GM21619 (cell line): ENCODE measurements at regions not wholly inside any gene's neighbourhood (a gene's known extent, or its start where the extent isn't known, plus 50 kb on each side); places are given as distances from the start of the nearest gene placed in this dataset.

Experiments
- ATAC-seq: cut with Tn5 transposase; IDR thresholded peaks from one replicate; pipeline ENCODE4 v1.9.1; 2021; ENCODE audit not compliant: unreplicated experiment

- no peak for ATAC-seq
These were observed 181.6 kb upstream of the GPR12 start for GRCh38 chr13:26942184-26942583.

DNA sequence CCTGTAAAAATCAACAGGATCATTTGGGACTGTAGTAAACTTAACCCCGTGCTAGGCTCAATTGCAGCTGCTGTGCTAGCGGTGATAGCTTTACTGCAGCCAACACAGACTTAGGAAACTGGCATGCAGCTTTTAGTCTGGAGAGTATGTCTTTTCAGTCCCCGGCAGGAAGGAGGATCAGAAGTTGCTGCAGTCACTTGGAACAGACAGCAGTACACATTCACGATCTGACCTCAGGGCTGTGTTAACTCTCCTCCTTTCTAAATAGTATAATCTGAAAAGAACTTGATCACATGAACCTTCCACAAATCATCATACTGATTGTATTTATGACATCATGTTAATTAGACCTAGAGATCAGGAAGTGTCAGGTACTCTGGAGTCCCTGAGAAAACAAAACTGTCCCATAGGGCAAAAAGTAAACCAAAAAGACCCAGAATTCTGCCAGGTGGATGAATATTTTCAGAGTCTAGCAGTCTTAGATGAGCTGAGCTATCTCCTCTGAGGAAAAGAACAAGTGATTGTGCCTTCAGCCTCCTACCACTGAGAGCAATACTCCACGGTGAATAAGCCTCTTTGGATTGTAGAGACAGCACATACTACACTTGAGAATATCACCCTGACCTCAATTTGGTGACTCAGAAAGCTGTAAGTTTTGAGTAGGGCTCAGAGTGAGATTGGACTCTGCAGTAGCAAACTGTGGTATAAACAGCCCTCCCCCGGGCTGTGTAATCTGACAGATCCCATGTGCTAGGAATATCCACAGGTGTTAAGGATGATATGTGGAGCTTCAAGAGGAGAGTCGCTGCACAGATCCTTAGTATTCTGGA lies 181.0 kb upstream of the GPR12 start:
- ATAC-seq = no peak

- no peak for ATAC-seq
These were observed 173.5 kb upstream of the GPR12 start for GRCh38 chr13:26934096-26934495.

GRCh38 chr13:26932465-26932864 lies 171.9 kb upstream of the GPR12 start:
- no peak for ATAC-seq

DNA sequence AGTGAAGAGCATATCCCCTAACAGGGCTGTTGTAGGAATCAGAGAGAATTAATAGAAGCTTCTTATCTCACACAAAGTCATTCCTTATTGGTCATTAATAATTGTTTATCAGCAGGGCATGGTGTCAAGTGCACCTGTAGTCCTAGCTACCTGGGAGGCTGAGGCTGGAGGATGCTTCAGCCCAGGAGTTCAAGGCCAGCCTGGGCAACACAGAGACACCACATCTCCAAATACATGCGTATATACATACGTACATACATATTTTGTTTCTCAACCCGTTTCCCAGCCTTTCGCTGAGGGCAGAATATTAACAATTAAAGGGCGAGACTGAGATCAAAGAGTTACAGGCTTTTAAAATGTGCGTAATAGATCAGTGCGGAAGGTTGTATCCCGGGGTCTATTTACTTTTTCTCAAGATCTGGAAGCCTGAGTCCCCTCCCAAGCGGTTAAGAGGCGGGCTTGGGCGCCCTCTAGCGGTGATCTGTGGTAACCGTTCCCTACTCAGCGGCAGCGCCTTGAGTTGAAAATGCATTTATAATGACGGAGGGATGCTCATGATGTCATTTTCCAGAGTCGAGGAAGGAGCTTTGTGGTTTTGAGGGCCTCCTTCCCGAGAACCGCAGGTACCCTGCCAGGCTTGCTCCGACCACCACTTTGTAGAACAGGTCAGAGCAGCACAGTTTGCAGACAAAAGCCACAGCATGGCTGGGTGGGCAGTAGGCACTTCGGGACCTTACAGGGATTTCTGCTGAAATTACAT lies 169.6 kb upstream of the GPR12 start:
- ATAC-seq = no peak

GRCh38 chr13:26927511-26927910 lies 166.9 kb upstream of the GPR12 start:
- ATAC-seq = no peak

DNA sequence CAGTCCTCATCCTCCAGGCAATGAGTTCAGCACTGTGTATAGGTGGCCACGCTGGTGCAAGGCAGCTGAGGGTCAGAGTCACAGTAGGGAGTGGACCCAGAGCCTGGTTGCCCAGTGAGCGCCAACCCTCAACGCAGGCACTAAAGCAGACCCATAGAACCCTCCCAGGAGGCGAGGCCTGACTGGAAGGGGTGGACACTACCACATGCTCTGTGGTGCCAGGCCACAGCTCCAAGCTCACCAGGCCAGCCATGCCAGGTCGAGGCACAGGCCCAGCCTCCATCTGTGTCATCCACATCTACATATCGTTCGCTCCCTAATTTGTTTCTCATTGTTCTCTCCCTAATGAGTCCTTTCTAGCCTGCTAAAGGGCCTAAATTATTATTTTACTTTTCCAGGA lies 165.8 kb upstream of the GPR12 start:
- no peak for ATAC-seq

GRCh38 chr13:26923824-26924605 lies 163.4 kb upstream of the GPR12 start:
- no peak for ATAC-seq

DNA sequence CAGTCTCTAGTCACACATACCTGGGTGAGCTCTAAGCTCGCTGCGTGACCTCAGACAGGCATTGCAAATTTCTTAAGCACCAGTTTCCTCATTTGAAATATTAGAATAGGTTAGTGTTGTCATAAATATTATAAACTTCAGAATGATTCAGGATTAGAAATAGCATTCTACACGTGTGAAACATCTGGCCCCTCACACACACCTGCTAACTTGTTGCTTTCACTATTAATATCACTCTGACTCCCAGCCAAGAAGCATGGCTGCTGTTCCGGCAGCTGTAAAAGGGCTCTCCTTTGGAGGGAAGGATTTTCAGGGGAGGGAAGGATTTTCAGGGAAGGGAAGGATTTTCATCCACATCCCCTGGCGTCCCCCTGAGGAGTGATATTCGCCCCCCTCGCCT lies 161.3 kb upstream of the GPR12 start:
- no peak for ATAC-seq

- ATAC-seq = no peak
These were observed 160.2 kb upstream of the GPR12 start for GRCh38 chr13:26920614-26921355.

GRCh38 chr13:26919732-26920131 lies 159.1 kb upstream of the GPR12 start:
- no peak for ATAC-seq

DNA sequence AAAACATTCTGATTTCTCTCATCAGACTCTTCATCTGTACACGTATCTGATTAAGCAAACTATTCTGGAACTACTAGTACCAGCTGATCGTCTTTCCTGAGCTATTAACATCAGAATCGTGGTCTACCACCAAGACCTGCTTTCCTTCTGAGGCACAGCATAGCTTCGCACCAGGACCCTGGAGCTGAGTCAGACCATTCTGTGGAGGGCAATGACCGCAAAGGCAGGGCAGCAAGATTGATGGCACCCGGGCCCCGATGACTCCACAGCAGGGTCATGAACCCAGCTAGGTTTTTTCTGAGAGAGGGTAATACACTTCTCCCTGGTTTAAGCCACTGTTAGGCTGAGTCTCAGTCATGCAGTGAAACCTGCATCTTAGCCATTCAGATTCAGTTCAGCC lies 158.7 kb upstream of the GPR12 start:
- ATAC-seq = no peak

GRCh38 chr13:26914624-26915023 lies 154.0 kb upstream of the GPR12 start:
- ATAC-seq = no peak

GRCh38 chr13:26914148-26914547 lies 153.6 kb upstream of the GPR12 start:
- ATAC-seq = no peak

DNA sequence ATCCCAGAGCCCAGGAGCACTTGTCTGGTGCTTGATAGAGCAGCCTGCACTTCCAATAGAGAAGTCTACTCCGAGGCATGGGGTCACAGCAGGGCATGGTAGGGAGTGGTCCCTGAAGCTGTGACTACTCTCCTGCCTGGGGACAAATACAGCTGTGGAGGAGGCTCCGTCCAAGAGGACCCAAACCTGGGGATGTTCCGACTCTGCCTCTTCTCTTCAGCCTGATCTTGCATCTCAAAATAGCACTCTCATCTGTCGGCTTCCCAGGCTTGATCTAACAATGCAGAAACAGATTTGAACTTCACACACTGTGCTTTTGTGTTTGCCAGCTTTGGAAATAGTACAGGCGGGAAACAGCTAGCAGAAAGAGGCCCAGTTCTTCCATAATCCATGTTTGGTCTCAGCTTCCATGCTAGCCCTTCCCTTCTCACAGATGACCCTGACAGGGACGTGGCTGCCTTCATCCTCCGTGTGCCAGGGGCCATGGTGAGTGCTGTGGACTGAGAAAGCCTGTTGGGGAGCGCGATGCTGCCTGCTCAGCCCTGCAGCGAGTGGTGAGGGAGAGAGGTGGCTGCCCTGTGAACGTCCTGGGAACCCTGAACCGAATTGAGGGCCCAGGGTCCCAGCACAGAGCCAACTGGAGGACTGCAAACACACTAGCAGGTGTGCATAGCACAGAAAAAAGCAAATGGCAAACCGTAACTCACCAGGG lies 150.3 kb upstream of the GPR12 start:
- no peak for ATAC-seq

DNA sequence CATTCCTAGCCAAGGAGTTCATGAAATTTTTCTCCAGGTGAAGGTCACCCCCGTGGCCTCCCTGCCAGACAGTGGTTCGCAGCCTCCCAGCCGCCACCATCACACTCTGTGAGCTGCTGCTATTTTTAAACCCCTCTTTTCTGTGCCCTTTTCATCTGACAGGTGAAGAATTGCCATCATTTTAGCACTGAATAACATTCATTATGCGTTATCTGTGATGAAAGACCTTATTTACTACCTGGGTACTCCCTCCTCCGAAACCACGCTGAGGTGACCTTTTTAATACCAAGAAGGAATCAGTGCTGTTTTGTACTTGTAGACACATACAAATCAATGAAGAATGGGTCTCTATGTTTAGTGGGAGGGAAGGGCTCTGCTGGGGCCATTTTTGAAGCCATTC lies 148.9 kb upstream of the GPR12 start:
- no peak for ATAC-seq

- no peak for ATAC-seq
These were observed 147.5 kb upstream of the GPR12 start for GRCh38 chr13:26908126-26908525.

- no peak for ATAC-seq
These were observed 138.6 kb upstream of the GPR12 start for GRCh38 chr13:26899202-26899601.

DNA sequence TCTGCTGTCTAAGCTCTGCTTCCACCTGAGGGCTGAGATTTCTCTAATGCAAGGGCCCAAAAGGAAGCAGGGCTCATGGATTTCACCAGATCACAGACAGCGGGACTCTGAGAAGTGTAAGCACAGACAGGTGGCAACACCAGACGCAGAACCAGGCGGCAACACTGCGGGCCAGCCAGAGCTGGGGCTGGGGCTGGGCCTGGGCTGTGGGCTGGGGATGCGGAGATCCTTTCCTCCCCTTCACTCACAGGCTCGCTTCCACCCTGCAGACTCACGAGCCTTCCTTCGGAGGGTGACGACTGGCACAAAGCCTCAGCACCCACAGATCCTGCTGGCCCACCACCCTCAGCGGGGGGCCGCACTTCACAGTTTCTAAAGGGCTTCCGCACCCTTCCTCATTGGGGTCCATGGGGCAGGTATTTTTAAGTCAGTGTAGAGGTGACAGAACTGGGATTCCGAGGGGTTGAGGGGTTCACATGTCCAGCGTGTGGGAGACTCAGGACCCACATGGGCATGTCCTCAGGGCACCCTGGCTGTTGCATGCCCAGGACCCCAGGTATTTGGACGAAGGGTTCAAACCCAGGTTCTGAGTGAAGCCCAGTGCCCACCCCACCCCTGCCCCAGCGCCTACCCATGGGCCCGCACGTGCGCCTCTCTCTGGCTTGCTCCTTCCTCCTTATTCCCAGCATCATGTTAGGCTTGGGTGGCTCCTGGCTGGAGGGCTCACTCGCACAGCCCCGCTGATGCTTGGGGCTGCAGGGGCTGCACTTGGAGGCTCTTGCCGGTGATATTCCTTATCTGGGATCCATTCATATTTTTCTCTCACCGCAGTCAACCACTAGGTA lies 137.3 kb upstream of the GPR12 start:
- ATAC-seq = no peak
